B cell (primary cell): ENCODE measurements at regions not wholly inside any gene's neighbourhood (a gene's known extent, or its start where the extent isn't known, plus 50 kb on each side); places are given as distances from the start of the nearest gene placed in this dataset.

Source experiments
- EZH2 ChIP-seq: IDR thresholded peaks from 2 replicates; pipeline ENCODE4 v1.6.1; 2012; ENCODE audit warnings: borderline replicate concordance, low read depth, mild to moderate bottlenecking, moderate library complexity, low read length; ENCODE audit not compliant: insufficient read depth, poor library complexity, severe bottlenecking
- TF ChIP-seq, protein P1 (sequence below): fragments of 200-600 bp; IDR thresholded peaks from one replicate; pipeline ENCODE4 v1.8.0; 2022; ENCODE audit warnings: antibody characterized with exemption, mild to moderate bottlenecking

DNA sequence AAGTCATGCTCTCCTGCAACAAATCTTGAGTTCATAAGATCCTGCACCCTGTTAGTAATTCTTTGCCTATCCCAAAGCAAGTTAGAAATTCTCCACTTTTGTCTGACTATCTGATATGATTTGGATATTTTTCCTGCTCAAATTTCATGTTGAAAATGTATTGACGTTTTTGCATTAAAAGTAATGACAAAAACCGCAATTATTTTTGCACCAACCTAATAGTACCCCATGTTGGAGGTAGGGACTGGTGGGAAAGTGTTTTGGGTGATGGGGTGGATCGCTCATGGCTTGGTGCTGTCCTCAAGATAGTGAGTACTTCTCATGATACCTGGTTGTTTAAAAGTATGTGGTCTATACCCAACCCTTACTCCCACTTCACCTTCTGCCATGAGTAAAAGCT lies 713.4 kb downstream of the CDH18 start:
- TF ChIP-seq, protein P1, sequence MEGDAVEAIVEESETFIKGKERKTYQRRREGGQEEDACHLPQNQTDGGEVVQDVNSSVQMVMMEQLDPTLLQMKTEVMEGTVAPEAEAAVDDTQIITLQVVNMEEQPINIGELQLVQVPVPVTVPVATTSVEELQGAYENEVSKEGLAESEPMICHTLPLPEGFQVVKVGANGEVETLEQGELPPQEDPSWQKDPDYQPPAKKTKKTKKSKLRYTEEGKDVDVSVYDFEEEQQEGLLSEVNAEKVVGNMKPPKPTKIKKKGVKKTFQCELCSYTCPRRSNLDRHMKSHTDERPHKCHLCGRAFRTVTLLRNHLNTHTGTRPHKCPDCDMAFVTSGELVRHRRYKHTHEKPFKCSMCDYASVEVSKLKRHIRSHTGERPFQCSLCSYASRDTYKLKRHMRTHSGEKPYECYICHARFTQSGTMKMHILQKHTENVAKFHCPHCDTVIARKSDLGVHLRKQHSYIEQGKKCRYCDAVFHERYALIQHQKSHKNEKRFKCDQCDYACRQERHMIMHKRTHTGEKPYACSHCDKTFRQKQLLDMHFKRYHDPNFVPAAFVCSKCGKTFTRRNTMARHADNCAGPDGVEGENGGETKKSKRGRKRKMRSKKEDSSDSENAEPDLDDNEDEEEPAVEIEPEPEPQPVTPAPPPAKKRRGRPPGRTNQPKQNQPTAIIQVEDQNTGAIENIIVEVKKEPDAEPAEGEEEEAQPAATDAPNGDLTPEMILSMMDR: no peak
- no peak for TF ChIP-seq EZH2
